Right atrium auricular region (tissue), 2 donors: ENCODE measurements at regions not wholly inside any gene's neighbourhood (a gene's known extent, or its start where the extent isn't known, plus 50 kb on each side); places are given as distances from the start of the nearest gene placed in this dataset.

Source experiments
- DNase-seq: peaks from one replicate; pipeline ENCODE4 v3.0.0-alpha.2; 2019; ENCODE audit warnings: low spot score
- H3K27ac ChIP-seq, 2 donors: fragments of 200-600 bp; sonication (generic); 1 replicate in 1 of 2; 2 replicates in 1 of 2; pipeline ENCODE4 v1.5.1; 2016 to 2019
- H3K27me3 ChIP-seq, 2 donors: fragments of 200-600 bp; sonication (generic); one replicate each; pipeline versions ENCODE4 v1.5.1 to v1.6.0; 2017 to 2019
- H3K36me3 ChIP-seq: fragments of 200-600 bp; sonication (generic); one replicate; pipeline ENCODE4 v1.5.1; 2016
- H3K4me1 ChIP-seq, 2 donors: fragments of 200-600 bp; sonication (generic); one replicate each; pipeline versions ENCODE4 v1.5.1 to v1.6.0; 2017 to 2019
- H3K4me3 ChIP-seq, 2 donors: fragments of 200-600 bp; sonication (generic); 1 replicate in 1 of 2; 2 replicates in 1 of 2; pipeline ENCODE4 v1.5.1; 2017 to 2019; ENCODE audit warnings: mild to moderate bottlenecking in 1 of 2, moderate library complexity in 1 of 2
- H3K9me3 ChIP-seq, 2 donors: fragments of 200-600 bp; sonication (generic); one replicate each; pipeline ENCODE4 v1.5.1; 2019
- TF ChIP-seq, protein P1 (sequence below), 2 donors: fragments of 200-600 bp; sonication (generic); IDR thresholded peaks; one replicate each; pipeline ENCODE4 v1.5.1; 2019; ENCODE audit warnings: antibody characterized with exemption in 2 of 2

- no peaks in the 10 kb centered on the region for H3K27me3 ChIP-seq
- TF ChIP-seq, protein P1, sequence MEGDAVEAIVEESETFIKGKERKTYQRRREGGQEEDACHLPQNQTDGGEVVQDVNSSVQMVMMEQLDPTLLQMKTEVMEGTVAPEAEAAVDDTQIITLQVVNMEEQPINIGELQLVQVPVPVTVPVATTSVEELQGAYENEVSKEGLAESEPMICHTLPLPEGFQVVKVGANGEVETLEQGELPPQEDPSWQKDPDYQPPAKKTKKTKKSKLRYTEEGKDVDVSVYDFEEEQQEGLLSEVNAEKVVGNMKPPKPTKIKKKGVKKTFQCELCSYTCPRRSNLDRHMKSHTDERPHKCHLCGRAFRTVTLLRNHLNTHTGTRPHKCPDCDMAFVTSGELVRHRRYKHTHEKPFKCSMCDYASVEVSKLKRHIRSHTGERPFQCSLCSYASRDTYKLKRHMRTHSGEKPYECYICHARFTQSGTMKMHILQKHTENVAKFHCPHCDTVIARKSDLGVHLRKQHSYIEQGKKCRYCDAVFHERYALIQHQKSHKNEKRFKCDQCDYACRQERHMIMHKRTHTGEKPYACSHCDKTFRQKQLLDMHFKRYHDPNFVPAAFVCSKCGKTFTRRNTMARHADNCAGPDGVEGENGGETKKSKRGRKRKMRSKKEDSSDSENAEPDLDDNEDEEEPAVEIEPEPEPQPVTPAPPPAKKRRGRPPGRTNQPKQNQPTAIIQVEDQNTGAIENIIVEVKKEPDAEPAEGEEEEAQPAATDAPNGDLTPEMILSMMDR (IDR thresholded peaks at IDR 0.05) = no peak
- H3K27ac ChIP-seq = no peak overlapping the region
- H3K9me3 ChIP-seq = no peaks in the 10 kb centered on the region
- H3K36me3 ChIP-seq = no peaks in the 10 kb centered on the region
- no peaks in the 10 kb centered on the region for H3K4me1 ChIP-seq
- no peak overlapping the region for H3K4me3 ChIP-seq
- DNase-seq = no peak
Measured at GRCh38 chr4:131026771-131027170, 1930.8 kb downstream of the C4orf33 start.

DNA sequence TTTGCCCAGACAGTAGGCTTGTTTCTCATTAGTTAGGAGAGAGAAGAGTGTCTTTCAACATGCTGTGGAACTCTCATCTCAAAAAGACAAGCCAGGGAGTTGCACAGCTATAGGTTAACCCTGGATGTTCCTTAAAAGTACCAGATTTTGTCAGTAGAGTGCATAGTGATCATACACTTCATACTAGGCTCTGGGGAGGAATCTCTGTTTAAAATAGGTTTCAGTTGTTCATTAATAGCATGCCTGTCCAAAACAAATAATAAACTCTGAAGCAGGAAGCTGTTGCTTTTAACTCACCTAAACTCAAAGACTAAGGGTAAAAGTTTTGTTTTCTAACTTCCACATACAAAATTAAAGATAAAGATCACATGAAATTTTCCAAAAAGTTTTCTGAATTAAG, 1948.4 kb downstream of the C4orf33 start:
- Histone ChIP-seq H3K27ac (no peak overlapping the region), H3K4me1 (no peaks in the 10 kb centered on the region), H3K4me3 (no peak overlapping the region), H3K36me3 (no peaks in the 10 kb centered on the region), H3K27me3 (no peaks in the 10 kb centered on the region), H3K9me3 (no peaks in the 10 kb centered on the region)
- TF ChIP-seq, protein P1 (IDR thresholded peaks at IDR 0.05) = no peak
- DNase-seq = no peak

DNA sequence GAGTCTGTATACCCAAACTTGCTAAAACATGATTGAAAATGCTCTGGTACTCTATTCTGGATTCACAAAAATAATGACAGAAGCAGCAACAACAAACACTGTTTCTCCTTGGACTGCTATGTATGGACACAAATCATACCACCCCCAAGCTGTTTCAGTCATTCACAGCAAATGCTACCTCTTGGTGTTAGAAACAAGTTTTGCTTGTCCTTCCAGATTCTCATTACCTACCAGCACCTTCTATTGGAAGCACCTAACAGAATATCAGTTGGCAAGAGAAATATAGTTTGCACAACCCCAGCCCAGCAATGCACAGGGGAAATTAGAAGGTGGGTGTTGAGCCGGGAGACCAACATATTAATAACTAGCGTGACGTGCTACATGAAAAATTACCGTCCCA, 1950.9 kb downstream of the C4orf33 start:
- H3K9me3 ChIP-seq = no peaks in the 10 kb centered on the region
- no peak for DNase-seq
- H3K27ac ChIP-seq = no peak overlapping the region
- H3K27me3 ChIP-seq = no peaks in the 10 kb centered on the region
- TF ChIP-seq, protein P1 (IDR thresholded peaks at IDR 0.05) = no peak
- no peaks in the 10 kb centered on the region for H3K4me1 ChIP-seq
- no peak overlapping the region for H3K4me3 ChIP-seq
- H3K36me3 ChIP-seq = no peaks in the 10 kb centered on the region

DNA sequence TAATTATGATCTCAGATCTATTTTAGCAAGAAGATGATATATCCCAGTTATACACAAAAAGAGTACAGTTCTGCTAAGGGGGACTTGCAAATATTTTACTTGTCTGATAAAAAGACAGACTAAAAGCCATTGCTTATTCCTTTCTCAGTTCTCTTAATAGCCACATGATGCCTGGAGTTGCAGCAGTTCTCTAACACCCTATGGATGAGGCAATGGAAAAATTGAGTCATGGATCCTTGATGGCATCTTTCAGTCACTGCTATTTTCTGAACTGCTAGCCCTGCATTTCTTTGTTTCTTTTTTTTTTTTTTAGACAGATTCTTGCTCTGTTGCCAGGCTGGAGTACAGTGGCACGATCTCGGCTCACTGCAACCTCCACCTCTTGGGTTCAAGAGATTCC, 1956.7 kb downstream of the C4orf33 start:
- TF ChIP-seq, protein P1 (IDR thresholded peaks at IDR 0.05) = no peak
- H3K4me3 ChIP-seq = no peak overlapping the region
- no peak for DNase-seq
- H3K9me3 ChIP-seq = no peaks in the 10 kb centered on the region
- no peaks in the 10 kb centered on the region for H3K36me3 ChIP-seq
- H3K27ac ChIP-seq = no peak overlapping the region
- no peaks in the 10 kb centered on the region for H3K27me3 ChIP-seq
- no peaks in the 10 kb centered on the region for H3K4me1 ChIP-seq

- Histone ChIP-seq H3K36me3 (no peaks in the 10 kb centered on the region), H3K4me1 (no peaks in the 10 kb centered on the region), H3K4me3 (no peak overlapping the region), H3K9me3 (no peaks in the 10 kb centered on the region), H3K27me3 (no peaks in the 10 kb centered on the region), H3K27ac (no peak overlapping the region)
- DNase-seq = no peak
- TF ChIP-seq, protein P1 (IDR thresholded peaks at IDR 0.05) = no peak
Measured at GRCh38 chr4:131054489-131055019, 1958.6 kb downstream of the C4orf33 start.

- TF ChIP-seq, protein P1 (IDR thresholded peaks at IDR 0.05) = no peak
- H3K36me3 ChIP-seq = no peaks in the 10 kb centered on the region
- DNase-seq = no peak
- H3K4me1 ChIP-seq = no peaks in the 10 kb centered on the region
- H3K27ac ChIP-seq = no peak overlapping the region
- H3K9me3 ChIP-seq = peaks cover 0 to 32% of the 10 kb centered on the region in 2 donors
- no peak overlapping the region for H3K4me3 ChIP-seq
- H3K27me3 ChIP-seq = no peaks in the 10 kb centered on the region
Measured at GRCh38 chr4:131061734-131062133, 1965.8 kb downstream of the C4orf33 start.
